SK-N-MC (cell line): ENCODE measurements at regions not wholly inside any gene's neighbourhood (a gene's known extent, or its start where the extent isn't known, plus 50 kb on each side); places are given as distances from the start of the nearest gene placed in this dataset.

Source experiments
- EZH2 ChIP-seq: fragments of 200-600 bp; sonication (generic); IDR thresholded peaks from one replicate; pipeline ENCODE4 v1.6.1; 2017; ENCODE audit warnings: antibody characterized with exemption
- POLR2AphosphoS5 ChIP-seq: IDR thresholded peaks from 2 replicates; pipeline ENCODE4 v1.6.1; 2012; ENCODE audit warnings: mild to moderate bottlenecking, low read depth, low read length, borderline replicate concordance

GRCh38 chr18:41745166-41746049, 209.6 kb upstream of the PIK3C3 start:
- no peak for TF ChIP-seq POLR2AphosphoS5
- TF ChIP-seq EZH2, result no peak
